Keratinocyte (primary cell): ENCODE measurements at regions not wholly inside any gene's neighbourhood (a gene's known extent, or its start where the extent isn't known, plus 50 kb on each side); places are given as distances from the start of the nearest gene placed in this dataset.

Source experiments
- DNase-seq: peaks from one replicate; pipeline ENCODE4 v3.0.0-alpha.2; 2011; ENCODE audit warnings: low read depth, missing footprints, low spot score
- FAIRE-seq: peaks from 2 replicates; lab custom pipeline; 2011; peaks lifted over from hg19 to GRCh38; lab: Jason Lieb, UNC
- H2AFZ ChIP-seq: 2 replicates; pipeline ENCODE4 v1.6.0; 2012; ENCODE audit warnings: low read length, control low read depth, inconsistent platforms; ENCODE audit not compliant: control insufficient read depth
- H3K27ac ChIP-seq: 2 replicates; pipeline ENCODE4 v1.5.1; 2011; ENCODE audit warnings: low read length; ENCODE audit not compliant: control insufficient read depth, insufficient read depth
- H3K27me3 ChIP-seq: 3 replicates; pipeline ENCODE4 v1.6.0; 2011; ENCODE audit warnings: low read length; ENCODE audit not compliant: control insufficient read depth, insufficient read depth; ENCODE audit errors: extremely low read depth
- H3K36me3 ChIP-seq, 2 experiments: 2 replicates in 1 of 2; 3 replicates in 1 of 2; pipeline ENCODE4 v1.5.1; 2011; ENCODE audit warnings: low read length in 2 of 2, mild to moderate bottlenecking in 1 of 2; ENCODE audit not compliant: control insufficient read depth in 2 of 2, insufficient read depth in 2 of 2; ENCODE audit errors: extremely low read depth in 1 of 2
- H3K4me1 ChIP-seq: 3 replicates; pipeline ENCODE4 v1.5.1; 2011; ENCODE audit warnings: low read length; ENCODE audit not compliant: control insufficient read depth, insufficient read depth; ENCODE audit errors: extremely low read depth
- H3K4me2 ChIP-seq: 3 replicates; pipeline ENCODE4 v1.6.0; 2011; ENCODE audit warnings: low read depth, low read length; ENCODE audit not compliant: control insufficient read depth, insufficient read depth; ENCODE audit errors: extremely low read depth
- H3K4me3 ChIP-seq, 3 experiments: fragments of 200-600 bp in 1 of 3; sonication (generic) in 1 of 3; 2 replicates in 2 of 3; 3 replicates in 1 of 3; pipeline ENCODE4 v1.5.1; 2011 to 2016; ENCODE audit warnings: low read length in 3 of 3, mild to moderate bottlenecking in 3 of 3, control low read depth in 2 of 3, inconsistent platforms in 1 of 3, low read depth in 1 of 3, mixed read lengths in 1 of 3, mixed run types in 1 of 3, moderate library complexity in 1 of 3; ENCODE audit not compliant: control insufficient read depth in 2 of 3, insufficient read depth in 2 of 3; ENCODE audit errors: extremely low read depth in 1 of 3
- H3K79me2 ChIP-seq: 2 replicates; pipeline ENCODE4 v1.6.0; 2012; ENCODE audit warnings: low read length; ENCODE audit not compliant: control insufficient read depth, insufficient read depth
- H3K9ac ChIP-seq: 3 replicates; pipeline ENCODE4 v1.6.0; 2011; ENCODE audit warnings: low read length; ENCODE audit not compliant: control insufficient read depth, insufficient read depth; ENCODE audit errors: extremely low read depth
- H3K9me1 ChIP-seq: 3 replicates; pipeline ENCODE4 v1.6.0; 2011; ENCODE audit warnings: low read length; ENCODE audit not compliant: control insufficient read depth, insufficient read depth; ENCODE audit errors: extremely low read depth
- H3K9me3 ChIP-seq: 2 replicates; pipeline ENCODE4 v1.5.1; 2012; ENCODE audit warnings: low read depth, low read length; ENCODE audit not compliant: control insufficient read depth
- H4K20me1 ChIP-seq: 3 replicates; pipeline ENCODE4 v1.6.0; 2011; ENCODE audit warnings: low read length; ENCODE audit not compliant: control insufficient read depth, insufficient read depth; ENCODE audit errors: extremely low read depth
- CTCF ChIP-seq, 3 experiments: IDR thresholded peaks in 1 of 3; conservative IDR thresholded peaks in 1 of 3; optimal IDR thresholded peaks in 1 of 3; 2 replicates in 2 of 3; 3 replicates in 1 of 3; pipeline versions ENCODE3 to v1.5.1; 2011; ENCODE audit warnings: low read length in 3 of 3, mild to moderate bottlenecking in 3 of 3, moderate library complexity in 2 of 3, control low read depth in 1 of 3, inconsistent platforms in 1 of 3; ENCODE audit not compliant: insufficient read depth in 2 of 3; ENCODE audit errors: extremely low read depth in 1 of 3
- EZH2 ChIP-seq: IDR thresholded peaks from one replicate; pipeline ENCODE4 v1.6.1; 2012; ENCODE audit warnings: inconsistent platforms, mild to moderate bottlenecking, low read length, moderate library complexity
- dilution Hi-C: fragments of 300-500 bp; cut with MboI; formaldehyde crosslinking; loops from one replicate; pipeline ENCODE4 v1.7.0; 2020; ENCODE audit warnings: low sequenced_read_pairs; ENCODE audit not compliant: extremely low pct_ligation_motif_present

DNA sequence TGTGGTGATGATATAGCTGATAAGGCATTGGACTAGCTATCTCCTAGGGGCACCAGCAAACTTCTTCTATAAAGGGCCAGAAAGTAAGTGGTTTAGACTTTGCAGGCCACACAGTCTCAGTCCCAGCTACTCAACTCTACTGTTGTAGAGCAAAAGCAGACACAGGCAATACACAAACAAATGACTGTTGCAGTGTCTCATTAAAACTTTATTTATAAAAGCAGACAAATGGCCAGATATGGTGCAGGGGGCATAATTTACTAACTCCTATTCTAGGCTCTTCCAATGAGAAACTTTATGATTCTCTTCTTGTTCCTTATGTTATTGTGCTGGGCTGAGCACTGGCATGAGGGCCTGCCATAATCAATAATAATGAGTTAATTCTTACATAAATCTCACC, 176.8 kb upstream of the POU3F1 start:
- Histone ChIP-seq H4K20me1 (no peaks in the 10 kb centered on the region), H3K9me3 (no peaks in the 10 kb centered on the region), H3K27me3 (no peaks in the 10 kb centered on the region), H3K4me2 (no peak overlapping the region), H3K4me1 (peaks cover 10% of the 10 kb centered on the region), H3K36me3 (no peaks in the 10 kb centered on the region), H3K9me1 (no peaks in the 10 kb centered on the region), H3K27ac (no peak overlapping the region), H3K79me2 (no peaks in the 10 kb centered on the region), H2AFZ (no peak overlapping the region), H3K9ac (no peak overlapping the region), H3K4me3 (no peak overlapping the region)
- no peak for FAIRE-seq
- TF ChIP-seq EZH2 (no peak), CTCF (optimal IDR thresholded peaks at IDR 0.05 in 1 of 3, IDR thresholded peaks at IDR 0.05 in 1 of 3, conservative IDR thresholded peaks at IDR 0.05 in 1 of 3; ENCODE audit: extremely low read depth in 1 of 3, insufficient read depth in 2 of 3, low read length in 3 of 3) (no peak)
- dilution Hi-C loops, result no loop called here
- DNase-seq, result no peak

GRCh38 chr1:38222891-38223290, 176.3 kb upstream of the POU3F1 start:
- TF ChIP-seq CTCF (optimal IDR thresholded peaks at IDR 0.05 in 1 of 3, IDR thresholded peaks at IDR 0.05 in 1 of 3, conservative IDR thresholded peaks at IDR 0.05 in 1 of 3; ENCODE audit: extremely low read depth in 1 of 3, insufficient read depth in 2 of 3, low read length in 3 of 3) (no peak), EZH2 (no peak)
- no peaks in the 10 kb centered on the region for H3K27me3 ChIP-seq
- H3K4me2 ChIP-seq, result no peak overlapping the region

More at GRCh38 chr1:38222891-38223290, 176.3 kb upstream of the POU3F1 start:
- dilution Hi-C loops, result no loop called here
- Histone ChIP-seq H3K4me3 (no peak overlapping the region), H2AFZ (no peak overlapping the region), H3K9me1 (no peaks in the 10 kb centered on the region), H3K4me1 (peaks cover 10% of the 10 kb centered on the region), H3K9me3 (no peaks in the 10 kb centered on the region), H3K9ac (no peak overlapping the region), H3K79me2 (no peaks in the 10 kb centered on the region), H4K20me1 (no peaks in the 10 kb centered on the region), H3K36me3 (no peaks in the 10 kb centered on the region), H3K27ac (no peak overlapping the region)
- DNase-seq (no peak), FAIRE-seq (no peak)
